ENCODE measurements at regions not wholly inside any gene's neighbourhood (a gene's known extent, or its start where the extent isn't known, plus 50 kb on each side); places are given as distances from the start of the nearest gene placed in this dataset.
"Not testable (repeated sequence)": the region's sequence is repeated elsewhere in the genome, so short reads cannot be mapped to it uniquely, and the experiment has no call there.

DNA sequence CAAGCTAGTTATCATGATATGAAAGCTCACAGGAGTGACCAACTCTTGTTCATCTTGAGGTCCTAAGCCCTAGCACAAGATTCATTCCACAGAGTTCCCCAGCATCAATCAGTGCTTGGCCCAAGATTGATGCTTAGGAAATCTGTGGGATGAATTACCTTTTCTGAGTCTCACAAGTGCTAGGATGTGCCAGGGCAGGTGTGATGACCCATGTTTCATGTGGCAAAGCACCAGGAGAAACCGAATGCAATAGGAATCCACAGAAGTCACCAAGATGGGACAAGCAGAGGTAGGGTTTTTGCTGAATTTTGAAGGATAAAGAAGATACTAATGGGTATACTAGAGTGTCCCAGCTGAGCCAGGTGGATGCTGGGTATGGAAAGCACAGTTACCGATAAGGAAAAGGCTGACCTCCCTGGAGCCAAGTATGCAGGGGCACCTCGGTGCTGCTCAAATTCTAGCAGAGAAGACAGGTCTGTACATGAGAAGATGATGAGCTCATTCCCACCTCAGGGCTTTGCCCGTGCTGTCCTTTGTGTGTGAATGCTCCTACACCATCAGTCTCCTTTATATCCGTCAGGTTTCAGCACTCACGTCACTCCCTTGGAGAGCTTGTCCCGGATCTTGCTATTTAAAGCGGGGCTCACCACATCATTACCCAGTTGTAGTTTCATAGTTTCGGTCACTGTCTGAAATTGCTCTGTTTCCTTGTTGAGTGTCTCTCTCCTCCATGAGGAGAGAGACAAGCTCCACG is 168.9 kb upstream of the TSC22D1 start:
- no peak for DNase-seq

DNA sequence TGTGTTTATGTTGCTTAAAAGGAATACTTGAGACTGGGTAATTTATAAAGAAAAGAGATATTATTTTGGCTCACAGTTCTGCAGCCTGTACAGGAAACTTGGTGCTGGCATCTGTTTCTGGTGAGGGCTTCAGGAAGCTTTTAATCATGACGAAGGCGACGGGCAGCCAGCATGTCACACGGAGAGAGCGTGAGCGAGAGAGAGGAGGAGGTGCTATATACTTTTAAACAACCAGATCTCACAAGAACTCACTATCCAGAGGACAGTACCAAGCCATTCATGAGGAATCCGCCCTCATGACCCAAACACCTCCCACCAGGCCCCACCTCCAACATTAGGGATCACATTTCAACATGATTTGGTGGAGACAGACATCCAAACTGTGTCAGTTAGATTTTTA is 163.4 kb upstream of the TSC22D1 start:
- DNase-seq: no peak

DNA sequence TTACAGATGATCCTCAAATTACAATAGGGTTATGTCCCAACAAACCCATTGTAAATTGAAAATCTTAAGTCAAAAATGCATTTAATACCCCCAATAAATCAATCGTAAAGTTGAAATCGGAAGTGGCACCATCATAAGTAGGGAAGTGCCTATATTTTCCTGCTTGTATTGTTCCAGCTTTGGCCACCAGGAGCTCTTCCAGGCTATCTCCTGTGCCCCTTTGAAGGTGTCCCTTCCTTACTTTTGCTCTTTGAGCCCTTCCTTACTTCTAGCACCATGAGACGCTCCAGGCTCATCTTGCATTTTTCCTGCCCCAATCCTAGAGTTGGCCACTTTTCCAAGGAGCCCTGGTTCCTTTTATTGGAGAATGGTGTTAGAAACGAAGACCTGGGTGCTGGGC is 163.0 kb upstream of the TSC22D1 start:
- no peak for DNase-seq

DNA sequence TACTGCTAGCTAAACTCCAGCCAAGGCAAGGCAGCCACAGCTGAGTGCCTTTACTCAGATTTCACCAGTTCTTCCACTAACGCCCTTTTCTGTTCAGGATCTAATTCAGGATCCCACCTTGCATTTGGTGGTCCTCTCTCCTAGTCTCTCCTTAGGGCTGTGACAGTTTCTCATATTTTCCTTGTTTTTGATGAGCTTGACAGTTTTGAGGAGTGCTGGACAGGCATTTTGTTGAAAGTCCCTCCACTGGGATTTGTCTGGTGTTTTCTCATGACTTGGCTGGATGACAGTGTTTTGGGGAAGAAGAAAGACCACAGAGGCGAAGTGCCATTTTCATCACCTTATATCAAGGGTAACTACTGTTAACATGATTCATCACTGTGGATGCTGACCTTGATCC is 162.3 kb upstream of the TSC22D1 start:
- DNase-seq: no peak

DNA sequence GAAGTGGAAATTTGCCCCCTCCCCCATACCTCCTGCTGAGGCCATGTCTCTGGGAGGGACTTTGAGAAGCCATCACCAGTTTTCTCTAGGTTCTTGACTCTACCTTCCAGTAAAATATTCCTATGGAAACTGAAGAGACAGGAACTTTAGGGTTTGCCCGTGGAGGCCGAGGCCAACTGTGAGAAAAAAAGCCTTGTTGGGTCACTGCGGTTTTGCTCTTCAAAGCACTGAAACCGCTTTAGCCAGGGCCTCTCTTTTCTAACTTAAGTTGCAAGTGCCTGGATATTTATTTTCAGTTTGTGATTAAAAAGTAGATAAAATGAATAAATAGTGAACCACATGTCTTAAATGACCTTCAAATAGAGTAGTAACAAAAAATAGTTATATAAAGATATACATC is 159.7 kb upstream of the TSC22D1 start:
- DNase-seq: no peak

DNA sequence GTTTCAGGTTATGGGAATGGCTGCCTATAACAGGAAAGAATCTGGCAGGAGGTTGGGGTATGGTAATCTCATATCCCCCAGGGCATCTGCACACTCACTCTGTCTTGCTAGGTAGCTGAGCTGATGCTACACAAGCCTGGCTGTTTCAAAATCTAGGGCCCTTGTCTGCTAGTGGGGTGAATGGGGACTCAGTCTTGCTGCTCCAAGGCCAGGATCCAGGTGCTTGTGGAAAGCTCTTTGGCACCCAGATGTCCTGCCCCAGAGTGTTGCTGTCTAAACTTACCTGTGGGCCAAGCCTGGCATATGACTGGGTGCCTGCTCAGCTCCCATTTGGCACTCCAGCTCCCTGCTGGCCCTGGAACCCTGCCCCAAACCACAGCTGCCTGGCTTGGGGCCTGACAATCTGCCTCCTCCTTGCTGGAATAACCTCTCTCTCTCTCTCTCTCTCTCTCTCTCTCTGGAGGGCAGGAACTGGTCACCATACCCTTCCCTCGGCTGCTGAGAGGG is 158.1 kb upstream of the TSC22D1 start:
- no peak for DNase-seq

DNA sequence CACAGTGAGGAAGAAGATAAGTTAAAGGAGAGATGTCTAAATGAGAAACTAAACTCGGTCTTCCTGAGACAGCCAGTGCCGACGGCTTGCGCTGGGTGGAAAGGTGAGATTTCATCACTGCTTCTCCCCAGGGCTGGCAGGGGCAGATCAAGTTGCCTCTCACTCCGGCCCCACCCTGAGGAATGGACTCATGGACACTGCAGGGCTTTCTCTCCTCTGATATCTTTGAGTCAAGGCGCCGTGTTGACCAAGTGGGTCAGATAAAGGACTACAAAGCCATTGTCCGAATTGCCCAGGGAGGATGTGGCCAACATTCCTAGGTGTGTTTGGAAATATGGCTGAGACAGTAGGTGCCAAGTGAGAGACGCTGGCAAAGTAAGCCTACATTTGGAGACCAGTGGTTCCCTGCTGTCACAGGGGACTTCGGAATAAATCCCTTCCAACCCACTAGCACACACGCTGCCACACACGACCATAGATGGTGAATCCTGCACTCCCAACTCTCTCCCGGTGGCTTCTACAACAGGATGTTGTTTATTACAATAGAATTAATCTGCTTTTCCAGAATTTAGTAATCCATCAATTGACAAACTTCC is 156.5 kb upstream of the TSC22D1 start:
- no peak for DNase-seq

DNA sequence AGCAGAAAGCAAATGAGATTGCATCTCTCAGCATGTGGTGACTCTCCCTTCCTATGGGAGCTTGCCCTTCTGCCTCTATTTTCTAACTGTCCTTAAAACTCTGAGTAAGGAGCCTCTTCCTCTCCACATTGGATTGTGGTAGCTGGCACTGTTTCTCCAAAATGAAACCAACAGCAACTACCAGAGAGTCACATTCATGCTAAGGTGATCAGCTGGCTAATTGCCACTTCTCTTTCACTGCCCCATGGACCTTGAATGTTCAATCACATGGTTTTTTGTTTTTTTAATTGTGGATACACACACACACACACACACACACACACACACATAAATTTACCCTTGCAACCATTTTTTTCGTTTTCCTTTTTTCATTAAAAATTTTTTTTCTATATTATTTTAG is 154.7 kb upstream of the TSC22D1 start:
- no peak for DNase-seq

DNA sequence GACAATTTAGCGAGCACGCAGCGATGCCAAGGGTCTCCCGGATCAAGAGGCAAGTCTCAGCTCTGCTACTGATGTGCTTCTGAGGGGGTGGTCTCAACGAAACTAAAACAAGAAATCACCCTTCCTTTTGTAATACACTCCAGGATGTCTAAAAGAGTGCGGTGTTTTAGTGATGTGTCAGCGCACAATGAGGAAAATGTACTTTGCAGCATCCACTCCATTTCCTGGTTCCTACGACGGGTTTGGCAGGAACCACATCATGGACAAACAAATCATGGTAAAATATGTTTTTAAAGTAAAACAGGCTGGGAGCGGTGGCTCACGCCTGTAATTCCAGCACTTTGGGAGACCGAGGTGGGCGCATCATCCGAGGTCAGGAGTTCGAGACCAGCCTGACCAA is 154.0 kb upstream of the TSC22D1 start:
- DNase-seq: no peak

DNA sequence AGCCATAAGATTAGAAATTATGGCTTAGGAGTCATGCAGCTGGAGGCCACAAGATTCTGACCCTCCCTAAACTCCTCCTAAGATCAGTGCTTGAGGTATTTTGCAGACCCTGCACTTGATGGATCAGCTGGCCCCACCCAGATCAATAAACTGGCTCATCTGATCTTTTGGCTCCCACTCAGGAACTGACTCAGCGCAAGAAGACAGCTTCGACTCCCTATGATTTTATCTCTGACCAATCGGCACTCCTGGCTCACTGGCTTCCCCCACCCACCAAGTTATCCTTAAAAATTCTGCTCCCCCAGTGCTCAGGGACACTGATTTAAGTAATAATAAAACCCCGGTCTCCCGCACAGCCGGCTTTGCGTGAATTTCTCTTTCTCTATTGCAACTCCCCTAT is 151.5 kb upstream of the TSC22D1 start:
- DNase-seq: not testable (repeated sequence)

DNA sequence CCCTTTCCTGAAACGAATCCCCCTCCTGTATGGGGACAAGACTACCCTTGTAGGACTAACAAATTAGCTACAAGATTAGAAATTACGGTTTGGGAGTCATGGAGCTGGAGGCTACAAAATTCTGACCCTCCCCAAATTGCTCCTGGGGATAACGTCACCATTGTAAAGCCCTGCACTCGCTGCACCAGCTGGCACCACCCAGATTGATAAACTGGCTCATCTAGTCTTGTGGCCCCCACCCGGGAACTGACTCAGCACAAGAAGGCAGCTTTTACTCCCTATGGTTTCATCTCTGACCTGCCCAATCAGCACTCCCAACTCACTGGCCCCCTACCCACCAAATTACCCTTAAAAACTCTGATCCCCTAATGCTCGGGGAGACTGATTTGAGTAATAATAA is 150.6 kb upstream of the TSC22D1 start:
- no peak for DNase-seq

DNA sequence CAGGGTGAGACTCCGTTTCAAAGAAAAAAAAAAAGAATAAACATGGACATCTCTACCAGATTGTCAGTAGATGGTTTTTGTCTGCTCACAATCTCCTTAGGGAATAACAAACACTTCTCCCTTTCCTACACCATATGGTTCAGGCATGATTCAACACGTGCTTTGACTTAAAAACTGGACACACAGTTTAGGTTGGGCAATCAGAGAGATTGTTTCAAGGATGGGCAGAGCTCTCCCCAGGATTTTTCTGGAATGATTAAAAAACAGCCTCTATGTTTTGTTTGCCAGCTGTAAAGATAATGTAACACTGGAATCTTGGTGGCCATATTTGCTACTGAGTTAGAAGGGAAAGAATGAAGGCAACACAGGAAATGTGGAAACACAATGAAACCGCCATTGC is 150.1 kb upstream of the TSC22D1 start:
- no peak for DNase-seq

DNA sequence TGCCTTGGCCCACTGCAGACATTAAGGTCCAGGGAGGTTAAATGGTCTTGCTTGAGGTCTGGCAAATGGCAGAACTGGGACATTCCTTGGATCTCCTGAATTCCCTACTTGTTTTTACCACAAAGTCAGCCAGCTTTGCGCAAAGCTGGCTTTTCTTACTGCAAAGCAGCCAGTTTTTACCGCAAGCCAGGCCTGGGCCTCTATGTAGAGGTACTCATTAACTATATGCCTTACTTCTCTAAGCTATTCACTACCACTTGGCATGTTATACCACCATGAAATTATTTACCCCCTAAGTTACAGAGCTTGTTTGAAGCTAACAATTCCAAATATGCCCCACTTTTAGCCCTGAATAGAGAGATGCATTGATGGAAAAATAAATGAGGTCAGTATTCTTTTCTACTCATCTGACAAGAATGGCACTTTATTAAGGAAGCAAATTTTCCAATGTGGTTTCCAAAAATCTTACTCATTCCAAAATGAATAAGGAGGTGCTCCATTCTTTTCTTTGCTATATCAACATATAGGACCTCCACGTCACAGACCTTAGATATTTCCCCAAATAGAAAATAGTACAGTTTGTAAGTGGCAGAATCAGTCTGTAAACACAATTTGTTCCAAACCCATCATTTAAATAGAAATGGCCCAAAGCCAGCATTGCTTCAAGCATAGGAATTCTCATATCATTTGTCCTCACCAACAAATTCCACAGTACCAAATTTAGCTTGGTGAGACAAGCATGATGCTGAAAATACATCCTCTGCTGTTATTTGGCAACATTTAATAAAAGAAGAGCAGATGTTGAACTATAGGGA is 143.9 kb upstream of the TSC22D1 start:
- DNase-seq: no peak

DNA sequence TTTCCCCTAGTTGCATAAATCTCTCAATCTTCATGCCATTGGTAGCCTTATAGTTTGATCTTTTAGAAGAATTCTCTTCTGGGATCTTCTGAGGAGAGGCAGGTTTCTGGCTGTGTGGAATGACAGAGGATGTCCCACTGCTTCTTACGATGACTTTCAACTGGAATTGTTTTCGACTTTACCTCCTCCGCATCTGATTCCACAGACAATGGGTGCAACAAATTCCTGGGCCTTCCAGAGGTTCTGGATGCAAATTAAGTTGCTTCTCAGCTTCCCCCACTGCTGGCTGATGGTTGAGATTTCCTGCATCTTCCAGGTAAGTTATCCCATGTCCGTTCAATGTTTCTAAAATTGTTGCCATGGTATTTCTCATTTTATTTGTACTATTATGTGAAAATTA is 142.3 kb upstream of the TSC22D1 start:
- no peak for DNase-seq

DNA sequence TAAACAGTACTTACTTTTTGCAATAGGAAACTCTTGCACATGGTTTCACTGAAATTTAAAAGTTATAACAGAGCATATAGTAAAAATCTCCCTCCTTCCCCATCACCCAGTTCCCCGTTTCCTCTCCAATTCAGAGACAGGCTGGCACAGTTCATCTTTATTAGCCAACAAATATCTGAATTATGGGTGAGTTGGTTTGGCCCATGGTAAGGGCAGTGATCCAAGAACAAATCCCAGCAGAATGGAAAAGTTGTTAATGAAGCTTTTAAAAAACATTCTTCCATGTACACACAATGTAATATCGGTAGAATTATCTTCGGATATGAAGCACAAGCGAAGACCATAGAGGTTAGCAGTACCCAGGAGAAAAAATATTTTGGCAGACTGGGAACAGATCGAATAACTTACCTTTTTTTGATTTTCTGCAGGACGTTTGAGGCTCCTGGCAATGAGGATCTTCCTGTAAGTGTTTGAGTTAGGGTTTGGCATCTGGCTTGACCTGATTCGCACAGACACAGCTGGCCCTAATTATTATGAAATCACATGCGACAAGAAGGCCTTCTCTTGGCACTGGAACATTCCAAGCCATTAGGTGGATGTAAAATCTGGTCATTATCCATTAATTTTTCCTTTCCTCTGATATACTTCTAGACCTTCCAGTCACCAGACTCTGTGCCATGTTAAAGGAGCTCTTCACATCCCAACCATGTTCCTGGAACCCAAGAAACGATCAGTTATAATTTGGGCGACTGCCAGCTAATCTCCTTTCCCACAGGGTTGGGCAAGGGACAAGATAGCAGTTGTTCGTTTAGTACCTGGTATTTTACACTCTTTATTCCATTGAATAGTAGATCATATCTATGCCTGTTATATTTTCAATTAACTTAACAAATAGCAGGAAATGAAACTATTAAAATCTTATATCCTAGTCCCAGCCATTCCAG is 139.4 kb upstream of the TSC22D1 start:
- DNase-seq: no peak

DNA sequence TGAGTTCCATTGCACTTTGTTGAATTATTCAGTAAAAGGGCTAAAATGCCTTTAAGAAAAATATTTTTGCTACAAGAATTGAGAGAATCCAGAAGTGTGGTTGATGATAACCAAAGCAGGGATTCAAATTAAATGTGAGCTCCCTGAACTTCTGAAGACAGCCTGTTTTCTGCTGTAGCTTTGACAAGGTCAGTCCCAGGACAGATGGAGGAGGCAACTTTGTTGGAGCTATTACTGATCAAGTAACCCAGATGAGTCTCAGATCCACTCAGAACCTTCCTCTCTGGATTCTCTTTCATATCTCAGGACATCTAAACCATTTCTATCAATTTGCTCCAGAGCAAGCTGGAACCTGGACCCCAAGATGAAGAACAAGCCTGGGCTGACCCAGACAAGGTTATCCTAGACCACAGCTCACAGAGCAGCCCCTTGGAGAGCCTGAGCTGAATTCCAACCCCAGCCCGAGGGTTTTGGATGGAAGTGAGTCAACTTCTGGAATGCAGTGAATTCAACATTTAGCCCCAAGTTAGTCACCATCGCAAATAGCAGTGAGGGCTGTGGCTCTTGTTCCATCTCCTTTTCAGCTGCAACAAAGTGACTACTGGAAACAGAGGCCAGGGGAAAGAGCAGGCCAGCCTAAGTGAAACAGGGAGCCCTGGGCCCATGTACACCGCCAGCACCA is 137.8 kb upstream of the TSC22D1 start:
- no peak for DNase-seq

DNA sequence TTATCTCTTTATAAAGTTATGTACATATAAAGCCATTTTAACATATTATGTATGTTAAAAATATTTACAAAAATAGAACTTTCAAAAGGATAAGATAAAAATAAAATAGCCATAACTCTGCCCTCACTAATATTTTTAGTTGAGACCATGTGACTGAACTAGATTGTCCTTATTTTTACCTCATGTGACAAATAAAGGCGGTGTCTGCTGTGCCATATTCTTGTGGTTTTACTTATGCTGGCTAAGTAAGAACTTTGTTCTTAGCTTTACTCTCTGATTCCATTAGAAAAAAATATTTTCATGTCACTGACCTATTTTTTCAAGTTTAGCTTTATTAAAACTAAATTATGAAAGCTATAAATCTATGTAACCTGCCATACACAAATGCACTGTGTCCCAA is 135.6 kb upstream of the TSC22D1 start:
- DNase-seq: no peak

DNA sequence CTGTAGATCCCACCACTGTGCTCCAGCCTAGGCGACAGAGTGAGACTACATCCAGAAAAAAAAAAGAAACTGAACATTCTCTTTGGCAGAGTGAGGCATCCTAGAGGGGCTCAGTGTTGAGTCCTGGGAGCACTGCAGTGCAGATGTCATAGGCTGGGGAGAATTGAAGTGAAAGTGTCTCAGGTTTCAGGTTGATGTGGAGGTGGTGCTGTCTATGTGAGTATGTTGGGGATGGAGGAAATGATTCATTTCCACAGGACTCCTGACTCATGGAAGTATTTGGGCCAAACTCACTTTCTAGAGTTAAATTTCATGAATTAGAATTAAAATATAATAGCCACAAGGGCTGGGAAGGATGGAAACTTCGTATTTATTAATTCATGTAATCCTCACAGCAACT is 134.4 kb upstream of the TSC22D1 start:
- DNase-seq: no peak

DNA sequence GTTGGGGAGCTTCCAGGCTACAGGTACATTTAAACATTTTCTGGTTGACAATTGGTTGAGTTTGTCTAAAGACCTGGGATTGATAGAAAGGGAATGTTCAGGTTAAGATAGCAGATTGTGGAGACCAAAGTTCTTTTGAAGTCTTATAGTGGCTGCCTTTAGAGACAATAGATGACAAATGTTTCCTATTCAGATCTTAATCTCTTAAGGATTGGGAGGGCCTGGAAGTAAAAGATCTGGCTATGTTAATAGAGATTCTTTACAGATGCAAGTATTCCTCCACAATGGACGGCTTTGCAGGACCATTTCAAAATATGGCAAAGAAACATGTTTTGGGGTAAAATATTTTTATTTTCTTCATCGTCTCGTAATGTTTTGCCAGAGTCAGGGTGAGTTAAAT is 128.7 kb upstream of the TSC22D1 start:
- DNase-seq: not testable (repeated sequence)

DNA sequence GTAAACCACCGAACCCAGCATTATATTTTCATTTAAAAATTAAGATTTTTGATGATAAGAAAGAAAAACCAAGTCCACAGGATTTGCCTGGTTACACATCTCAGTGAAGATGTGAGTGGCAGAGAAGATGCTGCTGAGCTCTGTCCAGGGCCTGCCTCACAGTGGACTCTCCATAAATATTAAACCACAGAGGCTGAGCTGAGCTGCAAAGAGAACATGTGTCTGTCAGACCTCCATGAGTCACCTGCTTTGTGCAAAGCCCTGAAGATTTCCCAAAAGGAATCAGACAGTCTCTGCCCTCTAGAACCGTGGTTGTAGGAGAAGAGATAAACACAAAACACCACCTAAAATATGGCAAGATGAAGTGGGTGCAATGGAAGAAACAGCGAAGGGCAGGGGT is 127.2 kb upstream of the TSC22D1 start:
- no peak for DNase-seq

DNA sequence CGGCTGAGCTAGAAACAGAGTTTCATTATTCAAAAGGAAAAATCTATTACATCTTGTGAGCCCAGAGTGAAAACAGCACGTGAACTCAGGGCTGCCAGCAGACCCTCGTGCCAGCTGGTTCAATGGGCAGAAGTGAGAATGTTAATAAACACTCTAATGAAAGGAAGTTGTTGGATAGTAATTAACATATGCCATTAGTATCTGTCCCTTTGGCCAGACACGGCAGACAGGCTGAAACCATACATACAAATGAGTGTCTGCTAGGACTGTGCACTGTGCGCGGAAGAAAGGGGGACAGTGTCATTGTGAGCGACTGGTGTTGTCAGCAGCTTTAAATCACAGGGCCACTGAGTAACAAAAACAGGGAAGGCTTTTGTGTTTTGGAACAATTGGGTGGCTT is 121.9 kb upstream of the TSC22D1 start:
- DNase-seq: no peak

DNA sequence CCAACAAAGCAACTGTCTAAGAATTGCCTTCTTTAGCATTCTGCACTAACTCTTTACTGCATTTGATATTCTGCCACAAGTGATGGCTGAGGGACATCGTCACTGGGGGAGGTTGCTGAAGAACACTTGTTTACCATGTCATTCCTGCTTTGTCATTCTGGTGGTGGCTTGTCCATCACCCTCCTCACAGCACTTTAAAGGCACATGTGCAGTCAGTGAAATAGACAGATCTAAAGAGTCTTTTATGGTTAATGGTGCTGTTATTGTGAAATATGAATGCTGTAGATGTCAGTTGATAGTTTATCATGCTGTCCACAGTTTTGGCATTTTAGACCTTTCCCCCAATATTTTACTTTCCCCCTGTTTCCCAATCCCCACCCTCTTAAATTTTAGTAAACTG is 120.9 kb upstream of the TSC22D1 start:
- no peak for DNase-seq

Measured in NCI-H510A (cell line).